HUES64 (cell line): ENCODE measurements at regions not wholly inside any gene's neighbourhood (a gene's known extent, or its start where the extent isn't known, plus 50 kb on each side); places are given as distances from the start of the nearest gene placed in this dataset.
A peak's percentile ranks its signal among the peaks of the same experiment; 100 is the strongest.

Source experiments
- H3K27ac ChIP-seq: 2 replicates; pipeline ENCODE4 v1.7.0; 2013; ENCODE audit warnings: low read depth, low read length, inconsistent platforms
- H3K27me3 ChIP-seq: 2 replicates; pipeline ENCODE4 v1.6.1; 2013; ENCODE audit warnings: mild to moderate bottlenecking, low read length; ENCODE audit not compliant: insufficient read depth
- H3K36me3 ChIP-seq: 2 replicates; pipeline ENCODE4 v1.6.1; 2013; ENCODE audit warnings: mild to moderate bottlenecking, low read length; ENCODE audit not compliant: insufficient read depth
- H3K4me1 ChIP-seq: 2 replicates; pipeline ENCODE4 v1.6.1; 2013; ENCODE audit warnings: mild to moderate bottlenecking, low read length, moderate library complexity; ENCODE audit not compliant: insufficient read depth
- H3K4me3 ChIP-seq: 2 replicates; pipeline ENCODE4 v1.5.1; 2013; ENCODE audit warnings: mild to moderate bottlenecking, low read length, moderate library complexity
- H3K9ac ChIP-seq: 2 replicates; pipeline ENCODE4 v1.6.1; 2013; ENCODE audit warnings: mild to moderate bottlenecking, low read depth, low read length
- H3K9me3 ChIP-seq: 2 replicates; pipeline ENCODE4 v1.6.1; 2013; ENCODE audit warnings: low read depth, low read length; ENCODE audit not compliant: insufficient read depth
- WGBS: fragments of 150-250, 120-280 bp; methylation state at CpG from one replicate; pipeline ENCODE4 v1.1.7; 2013; ENCODE audit warnings: missing lambda C conversion rate; 5-methylcytosine and 5-hydroxymethylcytosine counted together

DNA sequence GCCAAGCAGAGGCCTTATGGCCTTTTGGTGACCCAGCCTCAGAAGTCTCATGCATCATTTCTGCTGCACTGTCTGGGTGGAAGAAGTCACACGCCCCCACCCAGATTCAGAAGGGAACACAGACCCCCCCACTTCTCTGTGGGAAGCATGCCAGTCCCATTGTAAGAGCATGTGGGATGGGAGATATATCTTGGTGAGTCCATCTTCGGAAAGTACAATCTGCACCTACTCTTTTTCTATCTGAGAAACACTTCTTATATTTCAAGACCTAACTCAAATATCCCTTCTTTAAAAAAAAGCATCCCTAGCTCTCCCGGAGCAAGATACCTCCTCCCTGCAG, 159.6 kb upstream of the FGGY start:
- no peaks in the 10 kb centered on the region for H3K9me3 ChIP-seq
- H3K9ac ChIP-seq, result no peak overlapping the region
- 99% methylated on average over 3 of the region's 3 CpGs for WGBS
- H3K4me1 ChIP-seq, result peaks cover 6% of the 10 kb centered on the region; the same call in 1 of the 2 replicates
- no peak overlapping the region for H3K4me3 ChIP-seq
- no peaks in the 10 kb centered on the region for H3K36me3 ChIP-seq
- H3K27me3 ChIP-seq, result no peaks in the 10 kb centered on the region
- H3K27ac ChIP-seq, result no peak overlapping the region

DNA sequence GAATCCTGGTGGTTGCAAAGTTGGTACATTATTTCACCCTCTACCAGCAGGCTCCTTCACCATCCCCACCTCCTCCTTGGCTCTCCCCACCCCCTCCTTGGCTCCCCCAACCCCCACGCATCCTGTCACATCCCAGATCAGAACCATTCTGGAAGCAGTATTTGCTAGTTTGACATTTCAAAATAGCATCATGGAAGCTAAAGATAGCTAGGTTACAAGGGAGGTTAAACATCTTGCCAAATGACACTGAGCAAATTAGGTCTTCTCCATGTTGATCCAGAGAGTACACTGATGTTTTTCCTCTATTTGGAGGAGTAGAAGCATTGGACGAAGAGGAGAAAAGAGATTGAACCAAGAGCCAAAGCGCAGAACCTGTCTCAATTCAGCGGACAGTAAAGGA, 158.9 kb upstream of the FGGY start:
- H3K4me1 ChIP-seq, result peaks cover 5% of the 10 kb centered on the region; the same call in 1 of the 2 replicates
- 93% methylated on average over 4 of the region's 4 CpGs for WGBS
- no peak overlapping the region for H3K9ac ChIP-seq
- no peak overlapping the region for H3K27ac ChIP-seq
- H3K36me3 ChIP-seq, result no peaks in the 10 kb centered on the region
- no peaks in the 10 kb centered on the region for H3K9me3 ChIP-seq
- no peaks in the 10 kb centered on the region for H3K27me3 ChIP-seq
- no peak overlapping the region for H3K4me3 ChIP-seq

DNA sequence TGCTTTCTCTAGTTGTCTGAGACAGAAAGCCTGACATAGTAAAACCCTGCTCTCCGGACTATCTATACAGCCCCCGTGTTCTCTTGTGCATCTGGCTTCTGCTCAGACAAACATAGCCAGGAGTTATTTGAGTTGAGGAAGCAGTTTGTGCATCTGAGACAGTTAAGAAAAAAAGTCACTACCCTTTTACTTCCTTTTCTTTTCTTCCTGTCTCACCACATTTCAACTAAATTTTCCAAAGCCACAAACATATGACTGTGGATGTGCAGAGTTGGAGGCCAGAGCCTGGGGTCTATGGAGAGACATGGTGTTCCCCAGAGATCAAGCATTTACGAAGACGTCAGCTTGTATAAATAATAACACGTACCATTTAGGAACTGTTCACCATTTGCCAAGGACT, 158.5 kb upstream of the FGGY start:
- WGBS, result 96% methylated on average over 5 of the region's 5 CpGs
- no peak overlapping the region for H3K27ac ChIP-seq

DNA sequence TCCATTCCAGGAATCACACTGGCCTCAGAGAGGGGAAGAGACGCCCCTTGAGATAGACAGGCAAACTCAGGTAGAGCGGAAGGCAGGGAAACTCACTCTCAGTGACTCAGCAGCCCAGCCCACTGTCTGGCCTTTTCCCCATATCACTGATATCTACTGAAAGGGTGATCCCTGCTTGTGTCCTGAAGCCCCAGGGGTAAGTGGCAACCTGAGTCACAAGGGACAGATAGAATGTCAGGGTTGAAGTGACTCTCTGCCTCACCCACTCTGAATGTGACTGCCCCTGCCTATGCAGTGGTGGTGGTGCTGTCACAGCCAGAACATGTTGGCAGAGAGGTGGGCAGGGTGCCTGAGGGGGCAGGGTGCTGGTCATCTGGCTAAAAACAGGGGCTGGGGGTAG, 157.5 kb upstream of the FGGY start:
- Histone ChIP-seq H3K36me3 (no peaks in the 10 kb centered on the region), H3K27me3 (no peaks in the 10 kb centered on the region), H3K27ac (no peak overlapping the region), H3K4me3 (no peak overlapping the region), H3K9me3 (no peaks in the 10 kb centered on the region), H3K9ac (no peak overlapping the region; the same call in 1 of the 2 replicates), H3K4me1 (peaks cover 19% of the 10 kb centered on the region; the same call in 1 of the 2 replicates)
- WGBS, result 55% methylated on average over 2 of the region's 2 CpGs

More for the DNA sequence above, 158.5 kb upstream of the FGGY start:
- no peaks in the 10 kb centered on the region for H3K9me3 ChIP-seq
- H3K4me1 ChIP-seq, result peaks cover 9% of the 10 kb centered on the region; the same call in 1 of the 2 replicates
- H3K27me3 ChIP-seq, result no peaks in the 10 kb centered on the region
- H3K9ac ChIP-seq, result no peak overlapping the region
- no peaks in the 10 kb centered on the region for H3K36me3 ChIP-seq
- no peak overlapping the region for H3K4me3 ChIP-seq

DNA sequence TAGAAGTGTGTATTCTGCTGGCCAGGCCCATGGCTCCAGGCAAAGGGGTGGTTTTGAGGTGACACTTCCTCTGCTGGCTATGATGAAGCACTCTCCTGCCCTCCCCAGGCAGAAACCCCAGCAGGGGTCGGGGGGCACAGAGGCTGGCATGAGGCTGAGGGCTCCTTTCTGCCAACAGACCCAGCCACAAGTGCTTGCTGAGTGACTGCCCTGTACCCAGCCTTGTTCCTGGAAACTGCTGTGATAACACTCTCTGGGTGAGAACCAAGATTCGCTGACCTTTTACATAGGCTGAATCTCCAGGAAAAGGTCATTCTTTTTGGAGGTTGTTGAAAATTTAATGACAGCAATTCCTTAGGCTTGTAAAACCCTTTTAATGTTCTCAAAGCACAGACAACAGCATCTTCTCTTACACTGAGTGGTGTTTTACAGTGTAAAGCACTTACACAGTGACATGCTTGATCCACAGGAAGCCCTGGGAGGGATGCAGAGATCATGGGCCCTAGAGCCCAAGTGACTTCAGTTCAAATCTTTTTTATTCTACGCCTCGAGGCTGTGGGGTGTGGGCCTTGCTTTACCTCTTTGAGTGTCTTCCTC, 155.5 kb upstream of the FGGY start:
- Histone ChIP-seq H3K27me3 (peaks cover 7% of the 10 kb centered on the region), H3K4me1 (peaks cover 20% of the 10 kb centered on the region; the same call in 1 of the 2 replicates), H3K27ac (no peak overlapping the region), H3K36me3 (no peaks in the 10 kb centered on the region), H3K4me3 (no peak overlapping the region), H3K9me3 (no peaks in the 10 kb centered on the region), H3K9ac (no peak overlapping the region)
- 91% methylated on average over 4 of the region's 4 CpGs for WGBS

DNA sequence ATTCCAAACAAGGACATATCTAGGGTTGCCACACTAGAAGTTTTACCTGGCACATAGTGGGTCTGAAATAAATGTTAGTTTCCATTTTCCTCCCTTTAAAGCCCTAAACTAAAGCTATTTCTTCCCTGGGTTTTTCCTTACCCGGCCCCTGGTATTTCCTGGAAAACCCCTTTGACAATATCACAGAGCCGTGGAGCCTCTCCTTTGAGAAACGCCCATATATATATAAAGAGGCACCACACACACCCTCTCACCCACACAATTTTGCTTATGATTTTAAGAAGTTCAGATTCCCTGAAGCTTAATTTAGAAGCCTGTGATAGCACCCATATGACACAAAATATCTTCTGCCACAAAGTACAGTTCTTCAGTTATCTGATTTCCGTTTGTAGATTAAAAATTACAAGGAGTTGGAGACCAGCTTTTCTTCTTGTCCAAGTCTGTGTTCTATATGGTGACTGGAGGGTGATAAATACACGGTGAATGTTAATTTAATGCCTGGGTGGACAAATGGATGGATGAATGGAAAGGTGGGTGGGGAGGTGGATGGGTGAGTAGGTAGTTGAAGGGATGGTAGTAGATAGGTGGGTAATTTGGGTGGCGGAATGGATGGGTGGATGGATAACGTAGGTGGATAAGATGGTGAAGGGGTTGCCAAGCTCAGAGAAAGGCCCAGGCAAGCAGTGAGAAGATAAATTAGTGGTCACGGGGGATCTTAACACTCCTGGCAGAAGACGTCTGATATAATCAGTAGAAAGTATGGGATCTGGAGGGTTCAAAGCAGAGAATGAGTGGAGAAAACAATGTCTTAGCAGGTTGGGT, 154.4 kb upstream of the FGGY start:
- no peak overlapping the region for H3K4me3 ChIP-seq
- peaks cover 16% of the 10 kb centered on the region for H3K27me3 ChIP-seq
- WGBS, result 92% methylated on average over 9 of the region's 9 CpGs
- H3K9ac ChIP-seq, result no peak overlapping the region
- no peak overlapping the region for H3K27ac ChIP-seq
- H3K4me1 ChIP-seq, result peaks cover 20% of the 10 kb centered on the region
- H3K36me3 ChIP-seq, result no peaks in the 10 kb centered on the region
- H3K9me3 ChIP-seq, result no peaks in the 10 kb centered on the region

DNA sequence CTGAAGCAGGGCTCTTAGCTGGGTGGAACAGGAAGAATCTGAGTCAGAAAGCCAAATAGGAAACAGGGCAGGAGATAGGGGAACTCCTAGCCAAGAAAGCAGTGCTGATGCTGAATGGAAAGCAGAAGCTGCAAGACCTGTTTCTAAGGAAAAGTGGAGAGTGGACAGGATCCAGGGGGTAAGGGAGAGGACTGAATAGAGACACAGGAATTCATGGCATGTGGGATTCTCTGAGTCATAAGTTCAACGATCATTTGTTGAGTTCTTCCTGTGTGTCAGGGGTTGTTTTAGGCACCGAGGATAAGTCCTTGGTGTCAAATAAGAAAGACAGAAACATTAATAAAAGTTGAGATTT, 153.8 kb upstream of the FGGY start:
- Histone ChIP-seq H3K36me3 (no peaks in the 10 kb centered on the region), H3K27me3 (peaks cover 19% of the 10 kb centered on the region), H3K4me1 (peaks cover 20% of the 10 kb centered on the region), H3K27ac (no peak overlapping the region; the same call in 1 of the 2 replicates), H3K9me3 (no peaks in the 10 kb centered on the region), H3K4me3 (no peak overlapping the region), H3K9ac (no peak overlapping the region)
- WGBS, result 58% methylated on average over 2 of the region's 2 CpGs

DNA sequence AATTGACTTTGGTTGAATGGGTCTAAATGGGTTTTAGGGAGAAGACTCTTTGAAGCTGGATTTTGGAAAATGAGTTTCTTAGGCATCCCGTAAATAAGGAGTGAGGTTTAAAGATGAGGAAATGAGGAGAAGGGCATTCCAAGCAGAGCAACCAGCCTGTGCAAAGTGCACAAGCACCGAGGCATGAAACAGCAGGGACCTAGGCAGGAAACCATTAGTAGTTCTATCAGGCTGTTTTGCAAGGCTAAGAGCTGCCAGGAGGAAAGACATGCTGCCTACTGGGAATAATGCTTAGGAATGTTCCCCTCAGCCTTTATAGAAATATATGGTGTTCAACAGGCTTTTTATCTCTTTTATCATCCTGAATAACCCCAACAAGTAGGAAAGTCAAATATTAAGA, 153.1 kb upstream of the FGGY start:
- Histone ChIP-seq H3K27ac (no peak overlapping the region), H3K4me1 (peaks cover 20% of the 10 kb centered on the region), H3K9ac (no peak overlapping the region), H3K27me3 (peaks cover 19% of the 10 kb centered on the region), H3K9me3 (no peaks in the 10 kb centered on the region), H3K4me3 (no peak overlapping the region), H3K36me3 (no peaks in the 10 kb centered on the region)
- WGBS, result 37% methylated on average over 2 of the region's 2 CpGs

DNA sequence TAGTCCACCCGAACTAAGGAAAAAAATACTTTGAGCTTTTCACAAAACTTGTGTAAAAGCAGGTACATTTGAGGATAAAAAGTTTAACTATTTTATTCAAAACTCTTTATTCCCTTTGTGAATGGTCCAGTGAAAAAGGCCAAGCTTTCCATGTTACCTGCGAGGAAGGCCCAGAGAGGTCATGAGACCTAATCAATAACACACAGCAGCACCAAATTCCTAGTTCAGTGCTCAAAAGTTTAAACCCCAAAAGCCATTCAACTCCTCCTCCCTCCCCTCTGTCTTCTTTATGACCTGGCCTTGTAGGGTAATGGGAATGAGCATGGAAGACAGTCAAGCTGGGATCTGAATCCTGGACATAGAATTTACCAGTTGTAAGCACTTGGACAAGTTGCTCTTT, 151.9 kb upstream of the FGGY start:
- WGBS, result 82% methylated on average over 2 of the region's 2 CpGs
- Histone ChIP-seq H3K36me3 (no peaks in the 10 kb centered on the region), H3K27me3 (peaks cover 19% of the 10 kb centered on the region), H3K9ac (no peak overlapping the region), H3K9me3 (no peaks in the 10 kb centered on the region), H3K4me3 (no peak overlapping the region), H3K4me1 (peaks cover 20% of the 10 kb centered on the region), H3K27ac (no peak overlapping the region)

DNA sequence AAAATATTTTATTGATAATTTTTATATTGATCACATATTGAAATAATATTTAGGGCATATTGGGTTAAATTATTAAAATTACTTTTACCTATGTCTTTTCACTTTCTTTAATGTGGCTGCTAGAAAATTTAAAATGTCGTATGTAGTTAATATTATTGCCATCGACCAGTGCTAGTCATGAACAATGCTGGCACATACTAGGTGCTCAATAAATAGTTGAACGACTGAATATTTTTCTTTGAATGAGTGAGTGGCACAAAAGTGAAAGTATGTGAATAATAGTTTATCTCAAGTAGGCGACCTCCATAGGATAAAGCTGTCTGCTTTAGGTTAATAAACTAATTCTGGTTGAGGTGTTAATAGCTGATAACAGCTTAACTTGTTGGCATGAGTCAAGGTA, 150.8 kb upstream of the FGGY start:
- Histone ChIP-seq H3K36me3 (no peaks in the 10 kb centered on the region), H3K9me3 (no peaks in the 10 kb centered on the region), H3K4me1 (peaks cover 26% of the 10 kb centered on the region), H3K4me3 (peak overlapping the region; percentile 60; the same call in 1 of the 2 replicates), H3K9ac (no peak overlapping the region), H3K27me3 (peaks cover 19% of the 10 kb centered on the region), H3K27ac (no peak overlapping the region)
- WGBS, result 87% methylated on average over 4 of the region's 4 CpGs

DNA sequence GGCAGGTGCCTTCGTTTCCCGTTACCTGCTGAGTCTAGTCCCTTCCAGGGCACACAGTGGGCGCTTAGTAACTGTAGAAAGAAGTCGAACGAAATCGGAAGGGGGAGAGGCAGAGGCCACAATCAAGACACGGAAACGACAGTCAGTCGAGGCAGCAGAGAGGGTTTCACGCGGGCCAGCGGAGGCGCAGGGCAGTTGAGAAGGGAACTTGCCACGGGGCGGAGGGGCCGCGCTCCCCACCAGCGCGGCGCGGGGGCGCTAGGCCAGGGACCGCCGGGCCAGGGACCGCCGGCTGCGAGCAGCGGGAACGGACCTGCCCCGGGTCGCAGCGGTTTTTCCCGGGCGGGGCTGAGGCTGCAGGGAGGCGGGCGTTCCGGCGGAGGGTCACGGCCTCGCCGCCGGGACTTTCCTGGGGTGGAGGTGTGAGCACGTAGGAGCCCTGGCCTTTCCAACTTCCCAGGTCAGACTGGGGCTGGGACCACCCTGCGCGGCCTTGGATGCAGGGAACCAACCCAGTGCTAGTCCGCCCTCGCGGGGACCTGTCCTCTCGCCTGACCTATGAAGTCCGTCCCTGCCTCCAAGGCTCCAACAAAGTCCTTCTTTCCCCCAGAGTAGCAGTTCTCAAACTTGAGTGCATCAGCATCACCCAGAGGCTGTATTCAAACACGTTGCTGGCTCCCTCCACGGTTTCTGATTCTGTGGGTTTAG, 150.1 kb upstream of the FGGY start:
- peaks cover 19% of the 10 kb centered on the region for H3K27me3 ChIP-seq
- peak overlapping the region; percentile 60 for H3K4me3 ChIP-seq
- peaks cover 32% of the 10 kb centered on the region for H3K4me1 ChIP-seq
- no peaks in the 10 kb centered on the region for H3K9me3 ChIP-seq
- H3K27ac ChIP-seq, result no peak overlapping the region
- H3K9ac ChIP-seq, result peak overlapping the region; percentile 51
- H3K36me3 ChIP-seq, result no peaks in the 10 kb centered on the region
- WGBS, result 4% methylated on average over 52 of the region's 52 CpGs
